BJ (cell line): ENCODE measurements at regions not wholly inside any gene's neighbourhood (a gene's known extent, or its start where the extent isn't known, plus 50 kb on each side); places are given as distances from the start of the nearest gene placed in this dataset.

ENCODE experiments used
- CTCF ChIA-PET: fragments of 350-600 bp; formaldehyde crosslinking; extraction: SDS; loops from one replicate; lab custom pipeline; 2021; ENCODE audit warnings: antibody characterized with exemption, inconsistent platforms; lab: Yijun Ruan, JAX
- POLR2A ChIA-PET: fragments of 300-600 bp; sonication (Branson Sonifier 250); formaldehyde crosslinking; extraction: SDS; loops from one replicate; lab custom pipeline; 2021; ENCODE audit warnings: antibody characterized with exemption; lab: Charles Lee
- DNase-seq: peaks from one replicate; pipeline ENCODE4 v3.0.0-alpha.2; 2011; ENCODE audit warnings: low read depth
- H3K27me3 ChIP-seq: 2 replicates; pipeline ENCODE4 v1.6.0; 2011; ENCODE audit warnings: low read length; ENCODE audit not compliant: control insufficient read depth, insufficient read depth
- H3K36me3 ChIP-seq: 2 replicates; pipeline ENCODE4 v1.5.1; 2011; ENCODE audit warnings: low read length; ENCODE audit not compliant: control insufficient read depth, insufficient read depth
- H3K4me3 ChIP-seq: 2 replicates; pipeline ENCODE4 v1.5.1; 2011; ENCODE audit warnings: low read depth, mild to moderate bottlenecking, control low read depth, low read length
- CTCF ChIP-seq: IDR thresholded peaks from 2 replicates; pipeline ENCODE4 v1.5.1; 2011; ENCODE audit warnings: low read depth, mild to moderate bottlenecking, control low read depth, inconsistent platforms, low read length, moderate library complexity; ENCODE audit not compliant: insufficient read depth

GRCh38 chr5:154620411-154620810, 134.8 kb upstream of the LARP1 start:
- H3K27me3 ChIP-seq: no peaks in the 10 kb centered on the region
- H3K36me3 ChIP-seq: no peaks in the 10 kb centered on the region
- ChIA-PET CTCF (interaction anchor here (0.6 to 1.3 kb wide), 3 partner anchors 10 to 434 kb away, joined by 3 to 7 read pairs (median 3); no protein-coding TSS in a partner anchor), POLR2A (no interaction called here)
- no peak for DNase-seq
- no peak for TF ChIP-seq CTCF
- H3K4me3 ChIP-seq: no peak overlapping the region

GRCh38 chr5:154618696-154619095, 136.5 kb upstream of the LARP1 start:
- H3K36me3 ChIP-seq: no peaks in the 10 kb centered on the region
- no peak overlapping the region for H3K4me3 ChIP-seq
- ChIA-PET CTCF (interaction anchor here (0.9 to 2.2 kb wide), 5 partner anchors 8 to 644 kb away, joined by 3 to 10 read pairs (median 3); no protein-coding TSS in a partner anchor), POLR2A (no interaction called here)
- peaks cover 3% of the 10 kb centered on the region for H3K27me3 ChIP-seq
- no peak for TF ChIP-seq CTCF
- DNase-seq: no peak

- Histone ChIP-seq H3K27me3 (peaks cover 14% of the 10 kb centered on the region), H3K4me3 (no peak overlapping the region), H3K36me3 (no peaks in the 10 kb centered on the region)
- DNase-seq: no peak
- TF ChIP-seq CTCF: no peak
- CTCF ChIA-PET: interaction anchor here (0.6 to 2.0 kb wide), 3 partner anchors 25 to 389 kb away, joined by 5 to 7 read pairs (median 6); no protein-coding TSS in a partner anchor
- POLR2A ChIA-PET: no interaction called here
These were observed 136.6 kb upstream of the HAND1 start for GRCh38 chr5:154614595-154614994.

GRCh38 chr5:154614125-154614524, 136.1 kb upstream of the HAND1 start:
- CTCF ChIA-PET: interaction anchor here (1.2 to 7.0 kb wide), 3 partner anchors 26 to 144 kb away, joined by 6 to 93 read pairs (median 7); no protein-coding TSS in a partner anchor
- no peak for DNase-seq
- H3K4me3 ChIP-seq: no peak overlapping the region
- no peak for TF ChIP-seq CTCF
- H3K27me3 ChIP-seq: peaks cover 15% of the 10 kb centered on the region
- POLR2A ChIA-PET: no interaction called here
- no peaks in the 10 kb centered on the region for H3K36me3 ChIP-seq

- ChIA-PET CTCF (interaction anchor here (1.3 to 7.0 kb wide), 3 partner anchors 92 to 638 kb away, joined by 3 to 93 read pairs (median 22); no protein-coding TSS in a partner anchor), POLR2A (no interaction called here)
- no peak for TF ChIP-seq CTCF
- DNase-seq: no peak
- Histone ChIP-seq H3K27me3 (peaks cover 15% of the 10 kb centered on the region), H3K36me3 (no peaks in the 10 kb centered on the region), H3K4me3 (no peak overlapping the region)
These were observed 134.6 kb upstream of the HAND1 start for GRCh38 chr5:154612666-154613065.
